ENCODE measurements at regions not wholly inside any gene's neighbourhood (a gene's known extent, or its start where the extent isn't known, plus 50 kb on each side); places are given as distances from the start of the nearest gene placed in this dataset.

GRCh38 chr19:30760014-30760413 lies 387.8 kb downstream of the ZNF536 start:
- WGBS, 2 experiments (ENCODE audit: extremely low coverage in 1 of 2, insufficient coverage in 1 of 2, insufficient read length in 1 of 2, insufficient replicate concordance in 2 of 2, low coverage in 1 of 2, low lambda C conversion rate in 2 of 2, missing lambda C conversion rate in 1 of 2) = 90% methylated on average over 6 of the region's 6 CpGs; no CpG with 5 or more reads in 1 of the 2 experiments
- Histone ChIP-seq H3K4me2 (ENCODE audit: insufficient read depth in 1 of 2, low read depth in 2 of 2, low read length in 2 of 2) (no peak overlapping the region), H4K5ac (ENCODE audit: insufficient read length, low read depth, low read length) (no peak overlapping the region), H2BK120ac (replicated peaks; ENCODE audit: low read depth, low read length) (no peak overlapping the region), H3K56ac (replicated peaks; ENCODE audit: insufficient read length, low read depth, low read length) (no peak overlapping the region), H3K9ac (replicated peaks in 1 of 4; ENCODE audit: extremely low read depth in 1 of 4, low read depth in 3 of 4, low read length in 3 of 4) (no peak overlapping the region), H3K27me3 (replicated peaks in 1 of 4; ENCODE audit: control insufficient read depth in 3 of 4, extremely low read depth in 1 of 4, insufficient read depth in 3 of 4, low read length in 3 of 4) (no peaks in the 10 kb centered on the region), H3K79me1 (ENCODE audit: low read depth, low read length) (no peaks in the 10 kb centered on the region), H3K4ac (replicated peaks; ENCODE audit: insufficient read length, low read depth, low read length) (no peak overlapping the region), H3K23me2 (ENCODE audit: low read depth, low read length) (no peaks in the 10 kb centered on the region), H3K4me3 (ENCODE audit: extremely low read depth in 1 of 4, insufficient read depth in 2 of 4, low read depth in 3 of 4, low read length in 4 of 4) (no peak overlapping the region), H2BK20ac (ENCODE audit: low read length) (no peak overlapping the region), H2BK12ac (ENCODE audit: low read depth, low read length) (no peak overlapping the region), H2AFZ (ENCODE audit: low read length) (0 out of 2 replicates have a peak overlapping the region, but pooled peaks have one; percentile 12), H4K91ac (replicated peaks; ENCODE audit: insufficient read length, low read length) (no peak overlapping the region), H2AK5ac (ENCODE audit: low read depth, low read length) (no peak overlapping the region), H2BK5ac (ENCODE audit: low read depth, low read length) (no peak overlapping the region), H3K23ac (ENCODE audit: insufficient read length) (no peak overlapping the region), H4K20me1 (replicated peaks in 1 of 2; ENCODE audit: control insufficient read depth in 1 of 2, insufficient read depth in 2 of 2, low read length in 2 of 2) (no peaks in the 10 kb centered on the region), H4K8ac (ENCODE audit: extremely low read depth, insufficient read depth, low read length) (no peak overlapping the region), H2BK15ac (ENCODE audit: low read length) (no peak overlapping the region), H3K4me1 (replicated peaks in 1 of 4; ENCODE audit: control insufficient read depth in 3 of 4, insufficient read depth in 4 of 4, low read length in 3 of 4) (no peaks in the 10 kb centered on the region), H3K9me3 (ENCODE audit: insufficient read depth in 2 of 2, low read depth in 1 of 2, low read length in 1 of 2) (no peaks in the 10 kb centered on the region), H3K14ac (ENCODE audit: insufficient read length) (no peak overlapping the region), H3K18ac (ENCODE audit: extremely low read depth, low read length) (no peak overlapping the region), H3K27ac (ENCODE audit: low read depth, low read length) (no peak overlapping the region), H3K36me3 (ENCODE audit: control insufficient read depth in 2 of 4, insufficient read depth in 4 of 4, low read length in 3 of 4) (no peaks in the 10 kb centered on the region), H3K79me2 (ENCODE audit: control insufficient read depth in 1 of 2, insufficient read depth in 2 of 2, low read length in 2 of 2) (no peaks in the 10 kb centered on the region)
- ChIA-PET POLR2A (ENCODE audit: partially characterized antibody) (no interaction called here), CTCF (ENCODE audit: partially characterized antibody) (no interaction called here)
- DNase-seq (ENCODE audit: low read depth in 1 of 2, low spot score in 2 of 2) = no peak
- FAIRE-seq = no peak
- no peak for TF ChIP-seq TEAD4 (IDR thresholded peaks at IDR 0.05; ENCODE audit: low read depth, low read length)
- no peak for TF ChIP-seq CBX5 (IDR thresholded peaks at IDR 0.05; ENCODE audit: low read depth, low read length)
- TF ChIP-seq TAF1 (IDR thresholded peaks at IDR 0.05; ENCODE audit: low read depth, low read length) = no peak
- no peak for TF ChIP-seq MAFK (IDR thresholded peaks at IDR 0.05; ENCODE audit: low read depth, low read length)
- no peak for TF ChIP-seq EGR1 (IDR thresholded peaks at IDR 0.05; ENCODE audit: borderline replicate concordance, low read depth, low read length)
- TF ChIP-seq, protein P1, sequence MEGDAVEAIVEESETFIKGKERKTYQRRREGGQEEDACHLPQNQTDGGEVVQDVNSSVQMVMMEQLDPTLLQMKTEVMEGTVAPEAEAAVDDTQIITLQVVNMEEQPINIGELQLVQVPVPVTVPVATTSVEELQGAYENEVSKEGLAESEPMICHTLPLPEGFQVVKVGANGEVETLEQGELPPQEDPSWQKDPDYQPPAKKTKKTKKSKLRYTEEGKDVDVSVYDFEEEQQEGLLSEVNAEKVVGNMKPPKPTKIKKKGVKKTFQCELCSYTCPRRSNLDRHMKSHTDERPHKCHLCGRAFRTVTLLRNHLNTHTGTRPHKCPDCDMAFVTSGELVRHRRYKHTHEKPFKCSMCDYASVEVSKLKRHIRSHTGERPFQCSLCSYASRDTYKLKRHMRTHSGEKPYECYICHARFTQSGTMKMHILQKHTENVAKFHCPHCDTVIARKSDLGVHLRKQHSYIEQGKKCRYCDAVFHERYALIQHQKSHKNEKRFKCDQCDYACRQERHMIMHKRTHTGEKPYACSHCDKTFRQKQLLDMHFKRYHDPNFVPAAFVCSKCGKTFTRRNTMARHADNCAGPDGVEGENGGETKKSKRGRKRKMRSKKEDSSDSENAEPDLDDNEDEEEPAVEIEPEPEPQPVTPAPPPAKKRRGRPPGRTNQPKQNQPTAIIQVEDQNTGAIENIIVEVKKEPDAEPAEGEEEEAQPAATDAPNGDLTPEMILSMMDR (IDR thresholded peaks at IDR 0.05; ENCODE audit: control extremely low read depth in 1 of 3, insufficient read depth in 1 of 3, low read depth in 1 of 3, low read length in 3 of 3) = no peak
- no peak for TF ChIP-seq SIRT6 (IDR thresholded peaks at IDR 0.05; ENCODE audit: low read length)
- no peak for TF ChIP-seq CREB1 (IDR thresholded peaks at IDR 0.05)
- no peak for TF ChIP-seq CBX8 (IDR thresholded peaks at IDR 0.05; ENCODE audit: borderline replicate concordance, low read depth, low read length)
- TF ChIP-seq HDAC6 (IDR thresholded peaks at IDR 0.05; ENCODE audit: low read depth, low read length) = no peak
- no peak for TF ChIP-seq KDM4A (IDR thresholded peaks at IDR 0.05; ENCODE audit: low read depth, low read length, severe bottlenecking)
- no peak for TF ChIP-seq FOSL1 (IDR thresholded peaks at IDR 0.05; ENCODE audit: insufficient read depth, low read depth, low read length)
- no peak for TF ChIP-seq ASH2L (IDR thresholded peaks at IDR 0.05; ENCODE audit: low read length)
- TF ChIP-seq SP2 (IDR thresholded peaks at IDR 0.05; ENCODE audit: low read length) = no peak
